ENCODE measurements at regions not wholly inside any gene's neighbourhood (a gene's known extent, or its start where the extent isn't known, plus 50 kb on each side); places are given as distances from the start of the nearest gene placed in this dataset.

DNA sequence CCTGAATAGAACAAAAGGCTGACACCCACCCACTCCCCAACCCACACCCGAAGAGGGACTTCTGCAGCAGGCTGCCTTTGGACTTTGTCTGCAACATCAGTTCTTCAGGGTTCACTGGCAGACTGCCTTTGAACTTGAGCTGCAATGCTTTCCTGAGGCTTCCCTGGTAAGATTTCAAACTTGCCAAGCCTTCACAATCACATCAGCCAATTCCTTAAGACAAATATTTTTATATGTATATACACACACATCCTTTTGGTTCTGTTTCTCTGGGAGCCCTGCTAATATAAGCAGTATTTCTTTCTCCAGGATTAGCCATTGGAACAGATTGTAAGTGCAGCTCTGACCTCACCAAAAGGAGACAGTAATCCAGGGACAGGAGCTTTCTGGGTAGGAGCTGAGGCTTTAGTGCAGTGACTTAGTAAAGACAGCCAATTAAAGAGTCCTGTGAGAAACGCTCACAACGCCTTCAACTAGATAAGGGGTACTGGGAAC lies 55.6 kb upstream of the KMT2E start:
- TF ChIP-seq, protein P1, sequence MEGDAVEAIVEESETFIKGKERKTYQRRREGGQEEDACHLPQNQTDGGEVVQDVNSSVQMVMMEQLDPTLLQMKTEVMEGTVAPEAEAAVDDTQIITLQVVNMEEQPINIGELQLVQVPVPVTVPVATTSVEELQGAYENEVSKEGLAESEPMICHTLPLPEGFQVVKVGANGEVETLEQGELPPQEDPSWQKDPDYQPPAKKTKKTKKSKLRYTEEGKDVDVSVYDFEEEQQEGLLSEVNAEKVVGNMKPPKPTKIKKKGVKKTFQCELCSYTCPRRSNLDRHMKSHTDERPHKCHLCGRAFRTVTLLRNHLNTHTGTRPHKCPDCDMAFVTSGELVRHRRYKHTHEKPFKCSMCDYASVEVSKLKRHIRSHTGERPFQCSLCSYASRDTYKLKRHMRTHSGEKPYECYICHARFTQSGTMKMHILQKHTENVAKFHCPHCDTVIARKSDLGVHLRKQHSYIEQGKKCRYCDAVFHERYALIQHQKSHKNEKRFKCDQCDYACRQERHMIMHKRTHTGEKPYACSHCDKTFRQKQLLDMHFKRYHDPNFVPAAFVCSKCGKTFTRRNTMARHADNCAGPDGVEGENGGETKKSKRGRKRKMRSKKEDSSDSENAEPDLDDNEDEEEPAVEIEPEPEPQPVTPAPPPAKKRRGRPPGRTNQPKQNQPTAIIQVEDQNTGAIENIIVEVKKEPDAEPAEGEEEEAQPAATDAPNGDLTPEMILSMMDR (tag by site-specific recombination; IDR thresholded peaks at IDR 0.05): no peak
- TF ChIP-seq REST (tag by site-specific recombination; IDR thresholded peaks at IDR 0.05) (no peak), ZNF311 (tag by site-specific recombination; IDR thresholded peaks at IDR 0.05; ENCODE audit: borderline replicate concordance) (no peak), GLIS2 (tag by site-specific recombination; IDR thresholded peaks at IDR 0.05) (no peak), ZNF571 (tag by site-specific recombination; IDR thresholded peaks at IDR 0.05) (no peak), ZIC2 (tag by site-specific recombination; IDR thresholded peaks at IDR 0.05) (no peak), WT1 (tag by site-specific recombination; IDR thresholded peaks at IDR 0.05) (no peak), ZNF777 (tag by site-specific recombination; IDR thresholded peaks at IDR 0.05; ENCODE audit: borderline replicate concordance) (no peak), GLI4 (tag by site-specific recombination; IDR thresholded peaks at IDR 0.05) (no peak), SP2 (tag by site-specific recombination; IDR thresholded peaks at IDR 0.05) (no peak)
- TF ChIP-seq, protein P2, sequence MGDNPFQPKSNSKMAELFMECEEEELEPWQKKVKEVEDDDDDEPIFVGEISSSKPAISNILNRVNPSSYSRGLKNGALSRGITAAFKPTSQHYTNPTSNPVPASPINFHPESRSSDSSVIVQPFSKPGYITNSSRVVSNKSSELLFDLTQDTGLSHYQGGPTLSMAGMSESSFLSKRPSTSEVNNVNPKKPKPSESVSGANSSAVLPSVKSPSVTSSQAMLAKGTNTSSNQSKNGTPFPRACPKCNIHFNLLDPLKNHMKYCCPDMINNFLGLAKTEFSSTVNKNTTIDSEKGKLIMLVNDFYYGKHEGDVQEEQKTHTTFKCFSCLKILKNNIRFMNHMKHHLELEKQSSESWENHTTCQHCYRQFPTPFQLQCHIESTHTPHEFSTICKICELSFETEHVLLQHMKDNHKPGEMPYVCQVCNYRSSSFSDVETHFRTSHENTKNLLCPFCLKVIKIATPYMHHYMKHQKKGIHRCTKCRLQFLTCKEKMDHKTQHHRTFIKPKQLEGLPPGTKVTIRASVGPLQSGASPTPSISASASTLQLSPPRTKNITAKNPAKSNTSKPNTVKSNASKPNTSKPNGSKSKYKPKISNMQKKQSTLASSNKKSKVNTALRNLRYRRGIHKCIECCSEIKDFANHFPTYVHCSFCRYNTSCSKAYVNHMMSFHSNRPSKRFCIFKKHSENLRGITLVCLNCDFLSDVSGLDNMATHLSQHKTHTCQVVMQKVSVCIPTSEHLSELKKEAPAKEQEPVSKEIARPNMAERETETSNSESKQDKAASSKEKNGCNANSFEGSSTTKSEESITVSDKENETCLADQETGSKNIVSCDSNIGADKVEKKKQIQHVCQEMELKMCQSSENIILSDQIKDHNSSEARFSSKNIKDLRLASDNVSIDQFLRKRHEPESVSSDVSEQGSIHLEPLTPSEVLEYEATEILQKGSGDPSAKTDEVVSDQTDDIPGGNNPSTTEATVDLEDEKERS (tag by site-specific recombination; IDR thresholded peaks at IDR 0.05): no peak
